Colonic mucosa (tissue), 4 donors: ENCODE measurements at regions not wholly inside any gene's neighbourhood (a gene's known extent, or its start where the extent isn't known, plus 50 kb on each side); places are given as distances from the start of the nearest gene placed in this dataset.

Experiments
- DNase-seq: peaks from one replicate; pipeline ENCODE4 v3.0.0-alpha.2; 2020
- H3K27ac ChIP-seq: fragments of 200-600 bp; one replicate; pipeline ENCODE4 v1.8.0; 2021
- H3K27me3 ChIP-seq: fragments of 200-600 bp; one replicate; pipeline ENCODE4 v1.8.0; 2021
- H3K36me3 ChIP-seq: fragments of 200-600 bp; one replicate; pipeline ENCODE4 v1.8.0; 2021
- H3K4me1 ChIP-seq: fragments of 200-600 bp; one replicate; pipeline ENCODE4 v1.8.0; 2021; ENCODE audit warnings: mild to moderate bottlenecking
- H3K4me3 ChIP-seq: fragments of 200-600 bp; one replicate; pipeline ENCODE4 v1.8.0; 2021
- H3K9ac ChIP-seq, 2 donors: one replicate each; pipeline ENCODE4 v1.7.0; 2013; ENCODE audit warnings: control low read depth in 2 of 2, low read depth in 2 of 2, low read length in 2 of 2
- H3K9me3 ChIP-seq: fragments of 200-600 bp; one replicate; pipeline ENCODE4 v1.8.0; 2021
- CTCF ChIP-seq: fragments of 200-600 bp; IDR thresholded peaks from one replicate; pipeline ENCODE4 v1.8.0; 2022; ENCODE audit warnings: antibody characterized with exemption, mild to moderate bottlenecking
- intact Hi-C: fragments of 100-400 bp; cut with DNase I; formaldehyde crosslinking; loops from one replicate; pipeline ENCODE4 v1.14.1; 2022
- donor health status: healthy.
- donor health status: DM: no; HTN: no; CAD: no.
- donor health status: DM: no; HTN: no; CAD: no.

DNA sequence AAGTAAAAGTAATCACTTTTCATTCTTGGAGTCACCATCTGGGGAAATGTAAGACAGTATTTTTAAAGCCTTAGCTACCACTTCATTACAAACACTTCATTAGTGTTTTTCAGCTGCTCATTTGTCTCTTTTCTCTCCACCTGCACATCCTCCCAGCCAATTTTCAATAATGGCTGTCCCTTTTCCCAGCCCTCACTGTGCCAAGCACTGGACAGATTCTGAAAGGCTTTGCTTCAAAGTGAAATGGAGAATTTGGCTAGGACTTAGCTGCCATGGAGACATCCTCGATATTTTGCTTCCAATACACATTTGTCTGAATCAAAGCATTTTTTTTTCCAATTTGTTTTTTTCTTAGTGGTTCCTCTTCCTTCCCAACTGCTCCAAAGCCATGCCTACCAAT lies 272.4 kb upstream of the NRXN1 start:
- H3K27me3 ChIP-seq, result no peaks in the 10 kb centered on the region
- H3K9me3 ChIP-seq, result no peaks in the 10 kb centered on the region
- H3K27ac ChIP-seq, result no peak overlapping the region
- H3K4me1 ChIP-seq, result no peaks in the 10 kb centered on the region
- H3K4me3 ChIP-seq, result no peak overlapping the region
- TF ChIP-seq CTCF, result no peak
- intact Hi-C loops, result no loop called here
- H3K36me3 ChIP-seq, result no peaks in the 10 kb centered on the region
- no peak overlapping the region for H3K9ac ChIP-seq
- no peak for DNase-seq

GRCh38 chr2:51301381-51301780 lies 269.4 kb upstream of the NRXN1 start:
- Histone ChIP-seq H3K36me3 (no peaks in the 10 kb centered on the region), H3K4me3 (no peak overlapping the region), H3K9me3 (no peaks in the 10 kb centered on the region), H3K9ac (no peak overlapping the region), H3K27ac (no peak overlapping the region), H3K27me3 (no peaks in the 10 kb centered on the region), H3K4me1 (no peaks in the 10 kb centered on the region)
- intact Hi-C loops, result no loop called here
- no peak for DNase-seq
- TF ChIP-seq CTCF, result no peak

DNA sequence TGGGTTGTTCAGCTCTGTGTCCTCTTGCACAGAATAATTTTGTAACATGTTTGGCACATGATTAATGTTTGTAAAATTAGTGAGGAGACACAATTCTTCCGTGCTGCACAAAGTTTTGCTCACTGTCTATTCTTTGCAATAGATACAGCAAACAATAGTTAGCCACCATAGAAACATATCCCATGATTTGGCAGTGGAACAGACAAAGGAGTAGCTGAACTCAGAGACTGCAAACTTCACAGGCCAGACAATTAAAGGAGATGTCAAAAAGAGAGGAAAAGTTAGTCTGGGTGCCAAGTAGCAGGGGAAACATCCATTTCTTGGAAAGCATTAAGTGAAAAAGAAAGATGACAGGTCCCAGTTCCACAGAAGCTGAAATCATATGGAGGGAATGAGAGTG lies 267.4 kb upstream of the NRXN1 start:
- H3K9ac ChIP-seq, result no peak overlapping the region
- H3K27ac ChIP-seq, result no peak overlapping the region
- no peaks in the 10 kb centered on the region for H3K36me3 ChIP-seq
- no peak overlapping the region for H3K4me3 ChIP-seq
- no peak for TF ChIP-seq CTCF
- no peaks in the 10 kb centered on the region for H3K9me3 ChIP-seq
- intact Hi-C loops, result no loop called here
- DNase-seq, result no peak
- no peaks in the 10 kb centered on the region for H3K27me3 ChIP-seq
- no peaks in the 10 kb centered on the region for H3K4me1 ChIP-seq

GRCh38 chr2:51297488-51297887 lies 265.6 kb upstream of the NRXN1 start:
- intact Hi-C loops, result no loop called here
- Histone ChIP-seq H3K4me1 (no peaks in the 10 kb centered on the region), H3K36me3 (no peaks in the 10 kb centered on the region), H3K4me3 (no peak overlapping the region), H3K9me3 (no peaks in the 10 kb centered on the region), H3K27ac (no peak overlapping the region), H3K27me3 (no peaks in the 10 kb centered on the region), H3K9ac (no peak overlapping the region)
- DNase-seq, result no peak
- TF ChIP-seq CTCF, result no peak

- no peak overlapping the region for H3K27ac ChIP-seq
- H3K9ac ChIP-seq, result no peak overlapping the region
- no peak for TF ChIP-seq CTCF
- H3K4me1 ChIP-seq, result no peaks in the 10 kb centered on the region
- no peaks in the 10 kb centered on the region for H3K9me3 ChIP-seq
- no peaks in the 10 kb centered on the region for H3K36me3 ChIP-seq
- intact Hi-C loops, result no loop called here
- H3K4me3 ChIP-seq, result no peak overlapping the region
- no peaks in the 10 kb centered on the region for H3K27me3 ChIP-seq
- DNase-seq, result no peak
Measured at GRCh38 chr2:51293566-51294200, 261.8 kb upstream of the NRXN1 start.
